Tibial artery (tissue), 4 donors: ENCODE measurements at regions not wholly inside any gene's neighbourhood (a gene's known extent, or its start where the extent isn't known, plus 50 kb on each side); places are given as distances from the start of the nearest gene placed in this dataset.
A peak's percentile ranks its signal among the peaks of the same experiment; 100 is the strongest.
"Not testable (repeated sequence)": the region's sequence is repeated elsewhere in the genome, so short reads cannot be mapped to it uniquely, and the experiment has no call there.

Experiments used
- DNase-seq, 2 donors: peaks; one replicate each; pipeline ENCODE4 v3.0.0-alpha.2; 2019
- H3K27ac ChIP-seq, 2 donors: fragments of 200-600 bp; sonication (generic) in 1 of 2; 1 replicate in 1 of 2; 2 replicates in 1 of 2; pipeline ENCODE4 v1.5.1; 2018 to 2019; ENCODE audit warnings: mild to moderate bottlenecking in 1 of 2
- H3K27me3 ChIP-seq, 2 donors: fragments of 200-600 bp; sonication (generic) in 1 of 2; one replicate each; pipeline versions ENCODE4 v1.5.1 to v1.6.0; 2016 to 2019
- H3K36me3 ChIP-seq, 3 donors: fragments of 200-600 bp; sonication (generic) in 2 of 3; one replicate each; pipeline ENCODE4 v1.5.1; 2016 to 2019; ENCODE audit warnings: mild to moderate bottlenecking in 2 of 3
- H3K4me1 ChIP-seq, 4 donors: fragments of 200-600 bp; sonication (generic) in 2 of 4; 1 replicate in 3 of 4; 2 replicates in 1 of 4; pipeline ENCODE4 v1.5.1; 2016 to 2019
- H3K4me3 ChIP-seq, 2 donors: fragments of 200-600 bp; sonication (generic) in 1 of 2; 1 replicate in 1 of 2; 2 replicates in 1 of 2; pipeline ENCODE4 v1.5.1; 2018 to 2019; ENCODE audit warnings: mild to moderate bottlenecking in 2 of 2
- H3K9me3 ChIP-seq, 3 donors: fragments of 200-600 bp; sonication (generic) in 1 of 3; one replicate each; pipeline ENCODE4 v1.5.1; 2016 to 2019
- intact Hi-C: fragments of 100-400 bp; cut with DNase I; formaldehyde crosslinking; loops from one replicate; pipeline ENCODE4 v1.15.0; 2023; ENCODE audit warnings: low total_unique reads
- TF ChIP-seq, protein P1 (sequence below), 2 experiments: fragments of 200-600 bp in 1 of 2; fragments of 450-650 bp in 1 of 2; IDR thresholded peaks; one replicate each; pipeline ENCODE4 v1.5.1; 2017 to 2019; ENCODE audit warnings: antibody characterized with exemption in 2 of 2, mild to moderate bottlenecking in 1 of 2, moderate library complexity in 1 of 2

DNA sequence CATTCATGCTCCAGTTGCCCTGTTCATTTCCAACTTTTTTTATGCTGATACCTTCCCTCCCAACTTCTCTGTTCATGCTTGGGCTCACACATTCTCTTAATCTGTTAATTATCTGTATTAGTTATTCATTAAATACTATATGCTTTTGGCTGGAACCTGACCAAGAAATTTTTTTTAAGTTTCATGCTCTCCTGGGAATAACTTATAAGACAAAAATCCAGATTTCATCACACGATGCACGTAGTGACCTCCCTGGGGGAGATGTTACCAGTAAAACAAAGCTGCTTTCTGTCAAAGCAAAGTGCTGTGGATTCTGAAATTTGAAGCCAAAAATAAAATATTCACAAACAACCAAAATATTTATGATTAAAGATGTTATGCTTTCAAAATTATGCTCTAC is 215.0 kb upstream of the USP15 start:
- DNase-seq, result no peak
- no peak overlapping the region for H3K27ac ChIP-seq
- intact Hi-C loops, result no loop called here
- H3K36me3 ChIP-seq, result no peaks in the 10 kb centered on the region
- TF ChIP-seq, protein P1, sequence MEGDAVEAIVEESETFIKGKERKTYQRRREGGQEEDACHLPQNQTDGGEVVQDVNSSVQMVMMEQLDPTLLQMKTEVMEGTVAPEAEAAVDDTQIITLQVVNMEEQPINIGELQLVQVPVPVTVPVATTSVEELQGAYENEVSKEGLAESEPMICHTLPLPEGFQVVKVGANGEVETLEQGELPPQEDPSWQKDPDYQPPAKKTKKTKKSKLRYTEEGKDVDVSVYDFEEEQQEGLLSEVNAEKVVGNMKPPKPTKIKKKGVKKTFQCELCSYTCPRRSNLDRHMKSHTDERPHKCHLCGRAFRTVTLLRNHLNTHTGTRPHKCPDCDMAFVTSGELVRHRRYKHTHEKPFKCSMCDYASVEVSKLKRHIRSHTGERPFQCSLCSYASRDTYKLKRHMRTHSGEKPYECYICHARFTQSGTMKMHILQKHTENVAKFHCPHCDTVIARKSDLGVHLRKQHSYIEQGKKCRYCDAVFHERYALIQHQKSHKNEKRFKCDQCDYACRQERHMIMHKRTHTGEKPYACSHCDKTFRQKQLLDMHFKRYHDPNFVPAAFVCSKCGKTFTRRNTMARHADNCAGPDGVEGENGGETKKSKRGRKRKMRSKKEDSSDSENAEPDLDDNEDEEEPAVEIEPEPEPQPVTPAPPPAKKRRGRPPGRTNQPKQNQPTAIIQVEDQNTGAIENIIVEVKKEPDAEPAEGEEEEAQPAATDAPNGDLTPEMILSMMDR (IDR thresholded peaks at IDR 0.05), result no peak
- no peaks in the 10 kb centered on the region for H3K4me1 ChIP-seq
- H3K9me3 ChIP-seq, result no peaks in the 10 kb centered on the region
- no peaks in the 10 kb centered on the region for H3K27me3 ChIP-seq
- no peak overlapping the region for H3K4me3 ChIP-seq

DNA sequence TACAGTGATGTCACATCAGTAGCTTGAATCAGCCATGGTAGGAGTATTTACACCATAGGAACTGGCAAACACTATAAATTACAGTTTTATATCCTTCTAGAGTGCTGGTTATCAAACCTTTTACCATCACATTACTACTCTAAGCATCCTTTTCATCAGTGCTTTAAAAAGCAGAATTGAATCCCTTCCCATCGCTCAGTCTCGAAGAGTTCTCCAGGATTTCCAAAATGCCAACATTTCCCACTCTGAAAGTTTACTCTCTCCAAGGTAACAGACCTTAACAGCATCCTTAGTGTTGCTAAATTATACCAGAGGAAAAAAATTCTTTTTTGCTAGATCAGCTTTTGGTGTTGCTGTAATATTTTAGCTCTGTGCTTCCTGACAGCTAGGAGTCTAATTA is 209.4 kb upstream of the USP15 start:
- DNase-seq, result no peak
- intact Hi-C loops, result no loop called here
- Histone ChIP-seq H3K27me3 (no peaks in the 10 kb centered on the region), H3K27ac (no peak overlapping the region), H3K4me1 (no peaks in the 10 kb centered on the region), H3K36me3 (no peaks in the 10 kb centered on the region), H3K9me3 (no peaks in the 10 kb centered on the region), H3K4me3 (no peak overlapping the region)
- TF ChIP-seq, protein P1 (IDR thresholded peaks at IDR 0.05), result no peak

DNA sequence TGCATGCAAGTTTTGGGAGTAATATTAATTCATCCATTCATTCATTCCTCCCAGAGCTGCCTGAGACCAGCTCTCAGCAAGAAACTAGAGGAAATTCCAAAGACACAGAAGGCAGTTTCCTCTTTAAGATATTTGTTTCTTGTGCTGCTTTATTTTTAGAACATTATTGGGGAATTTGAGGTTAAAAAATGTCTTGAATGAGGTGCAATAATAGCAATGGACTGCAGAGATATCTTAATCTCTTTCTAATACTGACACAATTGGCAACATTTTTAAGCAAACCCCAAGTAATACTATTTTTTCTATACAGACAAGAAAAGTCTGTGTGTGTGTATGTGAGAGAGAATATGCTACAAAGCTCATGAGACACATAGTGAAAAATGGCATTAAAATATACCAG is 190.2 kb upstream of the USP15 start:
- no peaks in the 10 kb centered on the region for H3K36me3 ChIP-seq
- H3K4me3 ChIP-seq, result no peak overlapping the region
- TF ChIP-seq, protein P1 (IDR thresholded peaks at IDR 0.05), result no peak
- intact Hi-C loops, result no loop called here
- H3K27me3 ChIP-seq, result no peaks in the 10 kb centered on the region
- no peak for DNase-seq
- no peaks in the 10 kb centered on the region for H3K9me3 ChIP-seq
- peaks cover 0 to 36% (median 8%) of the 10 kb centered on the region in 4 donors for H3K4me1 ChIP-seq
- H3K27ac ChIP-seq, result no peak overlapping the region

DNA sequence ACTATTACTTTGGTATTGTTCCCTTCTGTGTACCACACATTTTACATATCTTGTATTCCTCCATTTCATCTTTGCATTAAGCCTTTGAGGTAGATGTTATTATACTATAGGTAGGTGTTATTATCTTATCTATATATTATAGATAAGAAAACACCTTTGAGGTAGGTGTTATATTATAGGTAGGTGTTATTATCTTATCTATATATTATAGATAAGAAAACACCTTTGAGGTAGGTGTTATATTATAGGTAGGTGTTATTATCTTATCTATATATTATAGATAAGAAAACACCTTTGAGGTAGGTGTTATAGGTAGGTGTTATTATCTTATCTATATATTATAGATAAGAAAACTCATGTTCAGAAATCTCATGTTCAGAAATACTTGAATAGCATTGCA is 187.0 kb upstream of the USP15 start:
- H3K36me3 ChIP-seq, intact Hi-C loops, H3K27me3 ChIP-seq, H3K9me3 ChIP-seq, H3K4me3 ChIP-seq, H3K27ac ChIP-seq, DNase-seq: not testable (repeated sequence)
- peaks cover 0 to 27% (median 8%) of the 10 kb centered on the region in 4 donors for H3K4me1 ChIP-seq

DNA sequence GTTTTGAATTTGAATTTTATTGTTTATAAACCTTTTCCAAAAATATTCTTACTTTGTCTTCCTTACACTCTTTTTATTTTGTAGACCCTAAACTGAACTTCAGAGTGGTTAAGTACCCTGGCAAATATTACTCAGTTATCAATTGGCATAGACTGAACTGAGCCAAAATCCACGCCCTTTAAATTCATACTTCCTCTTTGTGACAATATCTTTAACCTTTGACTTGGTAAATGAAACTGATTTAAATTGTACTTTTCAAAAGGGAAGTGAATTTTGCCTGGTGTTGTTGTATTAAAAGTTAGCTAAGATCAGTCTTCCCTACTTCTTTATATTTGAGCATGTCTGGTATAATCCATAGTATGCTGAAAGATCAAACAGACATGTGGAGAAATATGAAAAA is 184.3 kb upstream of the USP15 start:
- no peak for DNase-seq
- TF ChIP-seq, protein P1 (IDR thresholded peaks at IDR 0.05), result no peak
- Histone ChIP-seq H3K27ac (no peak overlapping the region), H3K4me1 (peaks cover 0 to 21% (median 3%) of the 10 kb centered on the region in 4 donors), H3K36me3 (no peaks in the 10 kb centered on the region), H3K27me3 (no peaks in the 10 kb centered on the region), H3K4me3 (no peak overlapping the region), H3K9me3 (no peaks in the 10 kb centered on the region)
- intact Hi-C loops, result no loop called here

DNA sequence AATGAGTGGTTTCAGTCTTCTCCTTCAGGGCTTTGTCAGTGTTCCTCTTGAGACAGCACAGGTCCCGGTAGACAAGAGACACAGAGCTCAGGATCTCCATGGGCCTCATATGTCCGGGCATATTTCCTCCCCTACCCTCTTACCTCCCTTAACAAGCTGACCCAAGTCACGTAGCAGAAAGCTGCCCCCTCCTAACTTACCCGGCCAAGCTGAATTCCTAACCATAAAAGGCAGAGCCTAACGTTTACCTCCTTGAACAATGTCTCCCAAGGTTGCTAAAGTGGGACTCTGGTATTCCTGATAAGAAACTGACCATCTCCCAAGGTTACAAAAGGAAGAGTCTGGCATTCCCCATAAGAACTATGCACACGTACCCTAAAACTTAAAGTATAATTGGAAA is 182.2 kb upstream of the USP15 start:
- DNase-seq, result no peak
- no peak overlapping the region for H3K4me3 ChIP-seq
- no peaks in the 10 kb centered on the region for H3K9me3 ChIP-seq
- no peaks in the 10 kb centered on the region for H3K27me3 ChIP-seq
- no peaks in the 10 kb centered on the region for H3K36me3 ChIP-seq
- TF ChIP-seq, protein P1 (IDR thresholded peaks at IDR 0.05), result no peak
- peaks cover 0 to 21% (median 3%) of the 10 kb centered on the region in 4 donors for H3K4me1 ChIP-seq
- H3K27ac ChIP-seq, result peak overlapping the region; percentile 59 to 60
- intact Hi-C loops, result no loop called here
